Heart left ventricle (tissue), 16 donors: ENCODE measurements at regions not wholly inside any gene's neighbourhood (a gene's known extent, or its start where the extent isn't known, plus 50 kb on each side); places are given as distances from the start of the nearest gene placed in this dataset.

Experiments
- ATAC-seq, 4 donors: fragments of 200-7000 bp; cut with Tn5 transposase; one replicate each; pipeline ENCODE4 v1.9.1; 2020 to 2022; ENCODE audit warnings: moderate library complexity in 4 of 4, mild to moderate bottlenecking in 3 of 4, moderate number of reproducible peaks in 1 of 4
- DNase-seq, 5 donors: peaks; one replicate each; pipeline ENCODE4 v3.0.0-alpha.2; 2020
- H3K27ac ChIP-seq, 12 donors: fragments of 200-600 bp; sonication (generic) in 4 of 12; one replicate each; pipeline versions ENCODE4 v1.5.0 to v1.8.0; 2016 to 2022; ENCODE audit warnings: mild to moderate bottlenecking in 2 of 12
- H3K27me3 ChIP-seq, 9 donors: fragments of 200-600 bp; sonication (generic) in 2 of 9; one replicate each; pipeline versions ENCODE4 v1.5.1 to v1.8.0; 2016 to 2022; ENCODE audit warnings: mild to moderate bottlenecking in 3 of 9
- H3K36me3 ChIP-seq, 9 donors: fragments of 200-600 bp; sonication (generic) in 2 of 9; one replicate each; pipeline versions ENCODE4 v1.5.0 to v1.8.0; 2018 to 2022; ENCODE audit warnings: mild to moderate bottlenecking in 2 of 9
- H3K4me1 ChIP-seq, 12 donors: fragments of 200-600 bp; sonication (generic) in 4 of 12; one replicate each; pipeline versions ENCODE4 v1.5.0 to v1.8.0; 2016 to 2022; ENCODE audit warnings: mild to moderate bottlenecking in 3 of 12
- H3K4me3 ChIP-seq, 12 donors: fragments of 200-600 bp; sonication (generic) in 4 of 12; one replicate each; pipeline versions ENCODE4 v1.5.0 to v1.8.0; 2017 to 2022; ENCODE audit warnings: mild to moderate bottlenecking in 9 of 12, moderate library complexity in 4 of 12
- H3K9me3 ChIP-seq, 12 donors: fragments of 200-600 bp; sonication (generic) in 4 of 12; one replicate each; pipeline versions ENCODE4 v1.5.0 to v1.8.0; 2016 to 2022; ENCODE audit warnings: mild to moderate bottlenecking in 1 of 12
- POLR2A ChIP-seq, 2 donors: fragments of 450-650 bp; IDR thresholded peaks; one replicate each; pipeline ENCODE4 v1.6.1; 2017; ENCODE audit warnings: antibody characterized with exemption in 2 of 2, mild to moderate bottlenecking in 2 of 2, moderate library complexity in 2 of 2
- WGBS, 4 donors: extraction: QIAGEN DNeasy Blood & Tissue Kit in 2 of 4; methylation state at CpG; one replicate each; pipeline versions ENCODE4 v1.1.5 to v1.1.7; 2013 to 2018; 5-methylcytosine and 5-hydroxymethylcytosine counted together
- intact Hi-C, 10 donors: fragments of 100-400 bp; cut with DNase I; formaldehyde crosslinking; loops; one replicate each; pipeline versions ENCODE4 v1.11.1 to v1.14.2; 2022
- TF ChIP-seq, protein P1 (sequence below), 12 donors: fragments of 200-600 bp; sonication (generic) in 4 of 12; IDR thresholded peaks; one replicate each; pipeline versions ENCODE4 v1.5.0 to v1.8.0; 2018 to 2022; ENCODE audit warnings: antibody characterized with exemption in 12 of 12, mild to moderate bottlenecking in 5 of 12
- donor health status: ischemic (EF 13 %, LVEDD 7.1; RV severe dilation, severe dysfunction).
- donor health status: healthy with polysubstance abuse.
- donor health status: DM: no; HTN: yes; CAD: no.
- donor health status: DM: no; HTN: no; CAD: no.
- donor health status: ischemic (EF 25% LVEDD 6.9; RV normal size, moderate dysfunction).
- donor health status: ischemic (EF 25% LVEDD 5.7; RV mildly dilated, moderate dysfunction).
- donor health status: healthy.
- donor health status: DM: yes; HTN: yes; CAD: no.
- donor health status: ischemic (EF 35%, LVEDD 5.7; RV mildly dilated, moderate dysfunction).
- donor health status: nonischemic (EF 11% LVEDD 7.7; RV severe dilation, severe dysfunction).
- donor health status: DM: yes; HTN: yes; CAD: no.
- donor health status: PGD.
- donor health status: ischemic (EF 29% LVEDD 5.4; RV normal size, mild dysfunction).
- donor health status: nonischemic (EF 23%, LVEDD 6.1; RV moderate dilation, normal function).

DNA sequence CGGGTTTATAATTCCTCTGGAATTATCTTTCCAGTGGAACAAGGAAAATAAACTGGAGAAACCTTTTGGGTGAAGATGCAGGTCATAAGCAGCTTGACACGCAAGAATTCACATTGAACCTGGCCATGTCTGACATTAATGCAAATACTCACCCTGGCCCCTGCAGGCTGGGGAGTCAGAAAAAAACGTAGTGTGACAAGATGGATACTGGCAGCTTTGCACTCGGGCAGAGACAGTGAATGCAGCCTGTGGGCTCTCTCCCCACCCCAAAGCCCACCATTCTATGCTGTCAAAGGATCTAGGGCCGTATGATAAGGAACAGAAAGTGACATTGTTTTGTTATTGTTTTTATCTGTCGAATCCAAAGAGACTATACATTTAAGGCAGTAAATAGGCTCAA, 223.1 kb downstream of the RBM43 start:
- ATAC-seq, result no peak
- intact Hi-C loops, result no loop called here
- H3K4me1 ChIP-seq, result peaks cover 0 to 4% (median 0%) of the 10 kb centered on the region in 12 donors
- no peaks in the 10 kb centered on the region for H3K36me3 ChIP-seq
- no peak overlapping the region for H3K27ac ChIP-seq
- no peak overlapping the region for H3K4me3 ChIP-seq
- no peak for DNase-seq
- no peaks in the 10 kb centered on the region for H3K27me3 ChIP-seq
- 65 to 69% (median 67%) methylated on average over 6 of the region's 6 CpGs for WGBS, 4 donors
- TF ChIP-seq, protein P1, sequence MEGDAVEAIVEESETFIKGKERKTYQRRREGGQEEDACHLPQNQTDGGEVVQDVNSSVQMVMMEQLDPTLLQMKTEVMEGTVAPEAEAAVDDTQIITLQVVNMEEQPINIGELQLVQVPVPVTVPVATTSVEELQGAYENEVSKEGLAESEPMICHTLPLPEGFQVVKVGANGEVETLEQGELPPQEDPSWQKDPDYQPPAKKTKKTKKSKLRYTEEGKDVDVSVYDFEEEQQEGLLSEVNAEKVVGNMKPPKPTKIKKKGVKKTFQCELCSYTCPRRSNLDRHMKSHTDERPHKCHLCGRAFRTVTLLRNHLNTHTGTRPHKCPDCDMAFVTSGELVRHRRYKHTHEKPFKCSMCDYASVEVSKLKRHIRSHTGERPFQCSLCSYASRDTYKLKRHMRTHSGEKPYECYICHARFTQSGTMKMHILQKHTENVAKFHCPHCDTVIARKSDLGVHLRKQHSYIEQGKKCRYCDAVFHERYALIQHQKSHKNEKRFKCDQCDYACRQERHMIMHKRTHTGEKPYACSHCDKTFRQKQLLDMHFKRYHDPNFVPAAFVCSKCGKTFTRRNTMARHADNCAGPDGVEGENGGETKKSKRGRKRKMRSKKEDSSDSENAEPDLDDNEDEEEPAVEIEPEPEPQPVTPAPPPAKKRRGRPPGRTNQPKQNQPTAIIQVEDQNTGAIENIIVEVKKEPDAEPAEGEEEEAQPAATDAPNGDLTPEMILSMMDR (IDR thresholded peaks at IDR 0.05), result no peak
- no peak for TF ChIP-seq POLR2A (IDR thresholded peaks at IDR 0.05)
- no peaks in the 10 kb centered on the region for H3K9me3 ChIP-seq

DNA sequence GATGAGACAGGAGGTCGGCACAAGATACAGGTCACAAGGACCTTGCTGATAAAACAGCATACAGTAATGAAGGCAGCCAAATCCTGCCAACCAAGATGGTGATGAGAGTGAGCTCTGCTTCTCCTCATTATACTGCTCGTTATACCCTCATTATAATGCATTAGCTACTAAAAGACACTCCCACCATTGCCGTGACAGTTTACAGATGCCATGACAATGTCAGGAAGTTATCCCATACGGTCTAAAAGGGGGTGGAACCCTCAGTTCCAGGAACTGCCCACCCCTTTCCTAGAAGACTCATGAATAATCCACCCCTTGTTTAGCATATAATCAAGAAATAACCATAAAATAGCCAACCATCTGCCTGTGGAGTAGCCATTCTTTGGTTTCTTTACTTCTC, 224.2 kb downstream of the RBM43 start:
- no peak overlapping the region for H3K27ac ChIP-seq
- intact Hi-C loops, result no loop called here
- H3K4me1 ChIP-seq, result peaks cover 0 to 8% (median 0%) of the 10 kb centered on the region in 12 donors
- H3K27me3 ChIP-seq, result no peaks in the 10 kb centered on the region
- TF ChIP-seq, protein P1 (IDR thresholded peaks at IDR 0.05), result no peak
- TF ChIP-seq POLR2A (IDR thresholded peaks at IDR 0.05), result no peak
- no peak overlapping the region for H3K4me3 ChIP-seq
- no peaks in the 10 kb centered on the region for H3K36me3 ChIP-seq
- WGBS, 4 donors, result 50 to 57% (median 55%) methylated on average over 4 of the region's 4 CpGs
- DNase-seq, result no peak
- ATAC-seq, result no peak
- no peaks in the 10 kb centered on the region for H3K9me3 ChIP-seq

- DNase-seq, result no peak
- WGBS, 4 donors, result 42 to 61% (median 57%) methylated on average over 4 of the region's 4 CpGs
- ATAC-seq, result no peak
- Histone ChIP-seq H3K9me3 (no peaks in the 10 kb centered on the region), H3K27ac (no peak overlapping the region), H3K4me3 (no peak overlapping the region), H3K4me1 (peaks cover 0 to 8% (median 0%) of the 10 kb centered on the region in 12 donors), H3K36me3 (no peaks in the 10 kb centered on the region), H3K27me3 (no peaks in the 10 kb centered on the region)
- TF ChIP-seq, protein P1 (IDR thresholded peaks at IDR 0.05), result no peak
- TF ChIP-seq POLR2A (IDR thresholded peaks at IDR 0.05), result no peak
- intact Hi-C loops, result no loop called here
Observed at GRCh38 chr2:151033271-151034248, 228.1 kb downstream of the RBM43 start.

DNA sequence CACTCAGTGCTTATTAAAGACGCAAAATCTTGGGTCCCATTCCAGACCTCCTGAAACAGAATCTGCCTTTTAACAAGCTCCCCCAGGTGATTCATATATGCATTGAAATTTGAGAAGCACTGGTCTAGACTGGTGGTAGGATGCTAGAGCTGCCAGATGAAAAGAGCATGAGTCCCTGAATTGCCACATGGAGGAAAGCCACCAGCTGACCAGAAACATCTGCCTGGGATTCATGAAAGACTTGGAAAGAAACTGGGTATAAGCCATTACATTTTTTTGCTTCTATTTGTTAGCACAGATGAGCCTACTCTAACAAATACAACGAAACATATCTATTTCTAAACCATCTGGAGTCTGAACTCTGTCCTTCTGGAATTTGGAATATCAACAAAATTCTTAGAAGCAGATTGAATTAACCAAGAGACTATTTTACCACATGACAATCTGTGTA, 228.9 kb downstream of the RBM43 start:
- DNase-seq, result no peak
- WGBS, 4 donors, result 64 to 70% (median 66%) methylated on average over 2 of the region's 2 CpGs
- TF ChIP-seq POLR2A (IDR thresholded peaks at IDR 0.05), result no peak
- TF ChIP-seq, protein P1 (IDR thresholded peaks at IDR 0.05), result no peak
- Histone ChIP-seq H3K36me3 (no peaks in the 10 kb centered on the region), H3K9me3 (no peaks in the 10 kb centered on the region), H3K27ac (no peak overlapping the region), H3K27me3 (no peaks in the 10 kb centered on the region), H3K4me1 (peaks cover 0 to 8% (median 0%) of the 10 kb centered on the region in 12 donors), H3K4me3 (no peak overlapping the region)
- intact Hi-C loops, result no loop called here
- ATAC-seq, result no peak
